Liver (tissue), 8 donors: ENCODE measurements at regions not wholly inside any gene's neighbourhood (a gene's known extent, or its start where the extent isn't known, plus 50 kb on each side); places are given as distances from the start of the nearest gene placed in this dataset.

Experiments
- DNase-seq: peaks from one replicate; pipeline ENCODE4 v3.0.0-alpha.2; 2017; ENCODE audit warnings: low spot score
- H3K27ac ChIP-seq, 2 donors: one replicate each; pipeline ENCODE4 v1.7.0; 2013; ENCODE audit warnings: inconsistent platforms in 2 of 2, low read length in 2 of 2, control low read depth in 1 of 2, low read depth in 1 of 2, mild to moderate bottlenecking in 1 of 2
- H3K27me3 ChIP-seq, 4 donors: one replicate each; pipeline versions ENCODE4 v1.6.1 to v1.7.0; 2013; ENCODE audit warnings: low read length in 3 of 4, inconsistent platforms in 1 of 4, mild to moderate bottlenecking in 1 of 4, moderate library complexity in 1 of 4; ENCODE audit not compliant: control insufficient read depth in 4 of 4, insufficient read depth in 4 of 4
- H3K36me3 ChIP-seq, 4 donors: one replicate each; pipeline versions ENCODE4 v1.6.1 to v1.7.0; 2013; ENCODE audit warnings: low read length in 3 of 4, mild to moderate bottlenecking in 3 of 4, low read depth in 1 of 4, moderate library complexity in 1 of 4; ENCODE audit not compliant: control insufficient read depth in 4 of 4, insufficient read depth in 3 of 4
- H3K4me1 ChIP-seq, 4 donors: one replicate each; pipeline versions ENCODE4 v1.6.1 to v1.7.0; 2013; ENCODE audit warnings: low read length in 3 of 4, mild to moderate bottlenecking in 3 of 4, moderate library complexity in 1 of 4; ENCODE audit not compliant: control insufficient read depth in 4 of 4, insufficient read depth in 4 of 4
- H3K4me3 ChIP-seq, 3 donors: one replicate each; pipeline versions ENCODE4 v1.6.1 to v1.7.0; 2013; ENCODE audit warnings: low read length in 3 of 3, control low read depth in 1 of 3, low read depth in 1 of 3, mild to moderate bottlenecking in 1 of 3
- H3K9ac ChIP-seq, 2 donors: one replicate each; pipeline ENCODE4 v1.7.0; 2013; ENCODE audit warnings: low read length in 2 of 2, mild to moderate bottlenecking in 2 of 2, moderate library complexity in 2 of 2, control low read depth in 1 of 2, low read depth in 1 of 2
- H3K9me3 ChIP-seq, 4 donors: one replicate each; pipeline versions ENCODE4 v1.6.1 to v1.7.0; 2013; ENCODE audit warnings: low read length in 3 of 4; ENCODE audit not compliant: control insufficient read depth in 4 of 4
- ATF3 ChIP-seq: IDR thresholded peaks from 2 replicates; pipeline ENCODE4 v1.6.1; 2016; ENCODE audit warnings: antibody characterized with exemption
- CTCF ChIP-seq: fragments of 150-350 bp; IDR thresholded peaks from 2 replicates; pipeline ENCODE4 v1.5.1; 2017; ENCODE audit warnings: improper control_type of control experiment, low read depth, low read length; ENCODE audit not compliant: missing input control
- EGR1 ChIP-seq, 2 donors: IDR thresholded peaks; 2 replicates each; pipeline ENCODE4 v1.6.1; 2016 to 2018; ENCODE audit warnings: antibody characterized with exemption in 2 of 2, low read depth in 2 of 2
- FOXA1 ChIP-seq: IDR thresholded peaks from 2 replicates; pipeline ENCODE4 v1.6.1; 2016; ENCODE audit warnings: antibody characterized with exemption
- FOXA2 ChIP-seq: IDR thresholded peaks from 2 replicates; pipeline ENCODE4 v1.6.1; 2016; ENCODE audit warnings: antibody characterized with exemption
- GABPA ChIP-seq, 2 donors: IDR thresholded peaks in 1 of 2; conservative IDR thresholded peaks in 1 of 2; 2 replicates each; pipeline ENCODE4 v1.6.1; 2016; ENCODE audit warnings: antibody characterized with exemption in 2 of 2, mild to moderate bottlenecking in 1 of 2, moderate library complexity in 1 of 2
- HNF4A ChIP-seq, 2 donors: conservative IDR thresholded peaks; 2 replicates each; pipeline ENCODE4 v1.6.1; 2016; ENCODE audit warnings: antibody characterized with exemption in 2 of 2, mild to moderate bottlenecking in 2 of 2
- HNF4G ChIP-seq: IDR thresholded peaks from 2 replicates; pipeline ENCODE4 v1.6.1; 2016; ENCODE audit warnings: antibody characterized with exemption
- JUND ChIP-seq, 2 donors: IDR thresholded peaks; 2 replicates each; pipeline ENCODE4 v1.6.1; 2016; ENCODE audit warnings: antibody characterized with exemption in 2 of 2
- MAX ChIP-seq: IDR thresholded peaks from 2 replicates; pipeline ENCODE4 v1.6.1; 2016; ENCODE audit warnings: antibody characterized with exemption
- NR2F2 ChIP-seq: IDR thresholded peaks from 2 replicates; pipeline ENCODE4 v1.6.1; 2016; ENCODE audit warnings: antibody characterized with exemption
- RAD21 ChIP-seq, 2 donors: IDR thresholded peaks; 2 replicates each; pipeline ENCODE4 v1.6.1; 2016; ENCODE audit warnings: antibody characterized with exemption in 2 of 2, mild to moderate bottlenecking in 2 of 2
- SP1 ChIP-seq: IDR thresholded peaks from 2 replicates; pipeline ENCODE4 v1.6.1; 2018; ENCODE audit warnings: antibody characterized with exemption, mild to moderate bottlenecking
- TAF1 ChIP-seq: conservative IDR thresholded peaks from 2 replicates; pipeline ENCODE4 v1.6.1; 2016; ENCODE audit warnings: antibody characterized with exemption, mild to moderate bottlenecking
- YY1 ChIP-seq: IDR thresholded peaks from 2 replicates; pipeline ENCODE4 v1.6.1; 2016; ENCODE audit warnings: antibody characterized with exemption, mild to moderate bottlenecking
- ZBTB33 ChIP-seq: IDR thresholded peaks from 2 replicates; pipeline ENCODE4 v1.6.1; 2016; ENCODE audit warnings: antibody characterized with exemption
- WGBS: extraction: QIAGEN DNeasy Blood & Tissue Kit; methylation state at CpG from one replicate; pipeline ENCODE4 v1.1.7; 2013; 5-methylcytosine and 5-hydroxymethylcytosine counted together
- TF ChIP-seq, protein P1 (sequence below): IDR thresholded peaks from 2 replicates; pipeline ENCODE4 v1.6.1; 2016; ENCODE audit warnings: antibody characterized with exemption, mild to moderate bottlenecking
- donor health status: healthy.
- donor health status: healthy.
- donor health status: healthy.
- donor health status: healthy.
- donor health status: healthy.

- TF ChIP-seq ZBTB33 (no peak), FOXA2 (no peak), JUND (IDR thresholded peaks at IDR 0.05) (no peak), RAD21 (IDR thresholded peaks at IDR 0.05) (no peak)
Observed at GRCh38 chr10:85250304-85250703, 921.9 kb downstream of the CCSER2 start (continued).

GRCh38 chr10:85256481-85256880 is 928.1 kb downstream of the CCSER2 start:
- no peak for DNase-seq
- no peaks in the 10 kb centered on the region for H3K9me3 ChIP-seq
- H3K9ac ChIP-seq: no peak overlapping the region
- no peaks in the 10 kb centered on the region for H3K27me3 ChIP-seq
- no peak overlapping the region for H3K4me3 ChIP-seq
- H3K27ac ChIP-seq: no peak overlapping the region
- TF ChIP-seq JUND (IDR thresholded peaks at IDR 0.05) (no peak), MAX (no peak), HNF4G (no peak), CTCF (no peak), ATF3 (no peak), HNF4A (conservative IDR thresholded peaks at IDR 0.05) (no peak), RAD21 (IDR thresholded peaks at IDR 0.05) (no peak), TAF1 (no peak), FOXA2 (no peak)
- TF ChIP-seq, protein P1, sequence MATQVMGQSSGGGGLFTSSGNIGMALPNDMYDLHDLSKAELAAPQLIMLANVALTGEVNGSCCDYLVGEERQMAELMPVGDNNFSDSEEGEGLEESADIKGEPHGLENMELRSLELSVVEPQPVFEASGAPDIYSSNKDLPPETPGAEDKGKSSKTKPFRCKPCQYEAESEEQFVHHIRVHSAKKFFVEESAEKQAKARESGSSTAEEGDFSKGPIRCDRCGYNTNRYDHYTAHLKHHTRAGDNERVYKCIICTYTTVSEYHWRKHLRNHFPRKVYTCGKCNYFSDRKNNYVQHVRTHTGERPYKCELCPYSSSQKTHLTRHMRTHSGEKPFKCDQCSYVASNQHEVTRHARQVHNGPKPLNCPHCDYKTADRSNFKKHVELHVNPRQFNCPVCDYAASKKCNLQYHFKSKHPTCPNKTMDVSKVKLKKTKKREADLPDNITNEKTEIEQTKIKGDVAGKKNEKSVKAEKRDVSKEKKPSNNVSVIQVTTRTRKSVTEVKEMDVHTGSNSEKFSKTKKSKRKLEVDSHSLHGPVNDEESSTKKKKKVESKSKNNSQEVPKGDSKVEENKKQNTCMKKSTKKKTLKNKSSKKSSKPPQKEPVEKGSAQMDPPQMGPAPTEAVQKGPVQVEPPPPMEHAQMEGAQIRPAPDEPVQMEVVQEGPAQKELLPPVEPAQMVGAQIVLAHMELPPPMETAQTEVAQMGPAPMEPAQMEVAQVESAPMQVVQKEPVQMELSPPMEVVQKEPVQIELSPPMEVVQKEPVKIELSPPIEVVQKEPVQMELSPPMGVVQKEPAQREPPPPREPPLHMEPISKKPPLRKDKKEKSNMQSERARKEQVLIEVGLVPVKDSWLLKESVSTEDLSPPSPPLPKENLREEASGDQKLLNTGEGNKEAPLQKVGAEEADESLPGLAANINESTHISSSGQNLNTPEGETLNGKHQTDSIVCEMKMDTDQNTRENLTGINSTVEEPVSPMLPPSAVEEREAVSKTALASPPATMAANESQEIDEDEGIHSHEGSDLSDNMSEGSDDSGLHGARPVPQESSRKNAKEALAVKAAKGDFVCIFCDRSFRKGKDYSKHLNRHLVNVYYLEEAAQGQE: no peak
- no peaks in the 10 kb centered on the region for H3K4me1 ChIP-seq
- no peaks in the 10 kb centered on the region for H3K36me3 ChIP-seq
- WGBS: 90% methylated on average over 5 of the region's 5 CpGs

DNA sequence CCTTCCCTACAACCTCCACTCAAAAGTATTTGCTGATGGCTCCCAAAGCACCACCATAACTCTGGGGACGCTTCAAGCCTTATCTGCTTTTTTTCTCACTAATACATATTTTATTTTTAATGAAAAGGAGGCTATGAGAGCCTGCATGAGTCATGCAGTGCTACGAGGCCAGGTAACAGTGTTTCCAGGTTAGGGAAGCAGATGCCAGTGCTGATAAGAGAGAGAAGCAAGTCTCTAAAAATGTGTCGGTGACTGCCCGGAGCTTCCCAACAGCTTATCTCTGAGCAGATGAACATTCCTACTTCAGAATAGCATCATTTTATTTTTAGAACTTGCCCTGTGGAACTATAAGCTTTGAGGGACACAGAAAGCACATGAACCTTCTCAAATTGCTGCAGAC is 931.5 kb downstream of the CCSER2 start:
- H3K9ac ChIP-seq: no peak overlapping the region
- H3K9me3 ChIP-seq: no peaks in the 10 kb centered on the region
- H3K36me3 ChIP-seq: no peaks in the 10 kb centered on the region
- no peak for DNase-seq
- no peak overlapping the region for H3K27ac ChIP-seq
- H3K4me1 ChIP-seq: no peaks in the 10 kb centered on the region
- H3K27me3 ChIP-seq: no peaks in the 10 kb centered on the region
- no peak overlapping the region for H3K4me3 ChIP-seq
- WGBS: 66% methylated on average over 4 of the region's 4 CpGs
- TF ChIP-seq EGR1 (IDR thresholded peaks at IDR 0.05; ENCODE audit: low read depth in 2 of 2) (no peak), ZBTB33 (no peak), MAX (no peak), YY1 (no peak), GABPA (IDR thresholded peaks at IDR 0.05 in 1 of 2, conservative IDR thresholded peaks at IDR 0.05 in 1 of 2) (no peak), HNF4G (no peak), CTCF (no peak), SP1 (no peak), FOXA1 (no peak), TAF1 (no peak), JUND (IDR thresholded peaks at IDR 0.05) (no peak), ATF3 (no peak), HNF4A (conservative IDR thresholded peaks at IDR 0.05) (no peak), RAD21 (IDR thresholded peaks at IDR 0.05) (no peak), NR2F2 (no peak)
